B cell (primary cell): ENCODE measurements at regions not wholly inside any gene's neighbourhood (a gene's known extent, or its start where the extent isn't known, plus 50 kb on each side); places are given as distances from the start of the nearest gene placed in this dataset.

ENCODE experiments used
- ATAC-seq: fragments of 200-7000 bp; cut with Tn5 transposase; one replicate; pipeline ENCODE4 v1.10.0; 2021; ENCODE audit warnings: low read depth, mild to moderate bottlenecking, moderate number of reproducible peaks, moderate library complexity
- CTCF ChIA-PET: fragments of 350-600 bp; sonication (Branson Sonifier 250); formaldehyde crosslinking; loops from one replicate; lab custom pipeline; 2021; ENCODE audit warnings: antibody characterized with exemption, inconsistent platforms; lab: Charles Lee
- POLR2A ChIA-PET: fragments of 350-600 bp; sonication (Branson Sonifier 250); formaldehyde crosslinking; loops from one replicate; lab custom pipeline; 2021; ENCODE audit warnings: antibody characterized with exemption; lab: Charles Lee
- DNase-seq: peaks from one replicate; pipeline ENCODE4 v3.0.0; 2013
- H2AFZ ChIP-seq: 2 replicates; pipeline ENCODE4 v1.6.1; 2012; ENCODE audit warnings: mild to moderate bottlenecking, low read depth, low read length; ENCODE audit not compliant: insufficient read depth, poor library complexity, severe bottlenecking
- H3K27ac ChIP-seq, 2 donors: 1 replicate in 1 of 2; 2 replicates in 1 of 2; pipeline ENCODE4 v1.5.1; 2012 to 2013; ENCODE audit warnings: low read length in 2 of 2, mild to moderate bottlenecking in 2 of 2, moderate library complexity in 1 of 2
- H3K27me3 ChIP-seq, 4 experiments: fragments of 200-600 bp in 1 of 4; sonication (generic) in 1 of 4; replicated peaks in 1 of 4; 1 replicate in 2 of 4; 2 replicates in 2 of 4; pipeline versions ENCODE4 v1.6.1 to v1.7.0; 2013 to 2016; ENCODE audit warnings: low read length in 3 of 4, mild to moderate bottlenecking in 2 of 4, mixed read lengths in 1 of 4, moderate library complexity in 1 of 4; ENCODE audit not compliant: insufficient read depth in 4 of 4, control insufficient read depth in 3 of 4; ENCODE audit errors: control extremely low read depth in 1 of 4
- H3K36me3 ChIP-seq, 2 experiments: replicated peaks in 1 of 2; 1 replicate in 1 of 2; 2 replicates in 1 of 2; pipeline versions ENCODE4 v1.6.1 to v1.7.1; 2013; ENCODE audit warnings: low read length in 1 of 2; ENCODE audit not compliant: insufficient read depth in 2 of 2, control insufficient read depth in 1 of 2; ENCODE audit errors: control extremely low read depth in 1 of 2, extremely low read depth in 1 of 2
- H3K4me1 ChIP-seq, 2 donors: fragments of 200-600 bp in 1 of 2; sonication (generic) in 1 of 2; 1 replicate in 1 of 2; 2 replicates in 1 of 2; pipeline versions ENCODE4 v1.5.1 to v1.6.1; 2013 to 2017; ENCODE audit warnings: low read length in 2 of 2; ENCODE audit not compliant: control insufficient read depth in 2 of 2, insufficient read depth in 2 of 2
- H3K4me2 ChIP-seq: replicated peaks from 2 replicates; pipeline ENCODE3; 2012; ENCODE audit warnings: mild to moderate bottlenecking, low read depth, low read length; ENCODE audit not compliant: poor library complexity, severe bottlenecking
- H3K4me3 ChIP-seq, 5 experiments: fragments of 200-600 bp in 1 of 5; sonication (generic) in 1 of 5; 1 replicate in 3 of 5; 2 replicates in 2 of 5; pipeline versions ENCODE4 v1.5.1 to v1.7.0; 2011 to 2016; ENCODE audit warnings: low read length in 4 of 5, mild to moderate bottlenecking in 4 of 5, low read depth in 2 of 5, control low read depth in 1 of 5, moderate library complexity in 1 of 5; ENCODE audit not compliant: insufficient read depth in 1 of 5; ENCODE audit errors: control extremely low read depth in 1 of 5, extremely low read depth in 1 of 5
- H3K79me2 ChIP-seq: fragments of 200-600 bp; sonication (generic); one replicate; pipeline ENCODE4 v1.6.0; 2016; ENCODE audit warnings: low read length; ENCODE audit not compliant: control insufficient read depth, insufficient read depth
- H3K9ac ChIP-seq: fragments of 200-600 bp; sonication (generic); 2 replicates; pipeline ENCODE4 v1.6.1; 2017; ENCODE audit warnings: mild to moderate bottlenecking, low read length, moderate library complexity
- H3K9me3 ChIP-seq, 3 donors: one replicate each; pipeline versions ENCODE4 v1.6.1 to v1.7.1; 2013; ENCODE audit warnings: low read length in 2 of 3; ENCODE audit not compliant: control insufficient read depth in 2 of 3, insufficient read depth in 1 of 3; ENCODE audit errors: control extremely low read depth in 1 of 3
- H4K20me1 ChIP-seq: 2 replicates; pipeline ENCODE4 v1.6.0; 2012; ENCODE audit warnings: mild to moderate bottlenecking, low read length; ENCODE audit not compliant: insufficient read depth, control insufficient read depth, poor library complexity, severe bottlenecking
- H3K27ac Mint-ChIP-seq: one replicate; pipeline ENCODE4 v1.8.0; 2021; ENCODE audit warnings: mixed read lengths
- H3K27me3 Mint-ChIP-seq: one replicate; pipeline ENCODE4 v1.8.0; 2021; ENCODE audit warnings: mixed read lengths
- H3K4me1 Mint-ChIP-seq: one replicate; pipeline ENCODE4 v1.8.0; 2021; ENCODE audit warnings: mixed read lengths
- H3K4me3 Mint-ChIP-seq: one replicate; pipeline ENCODE4 v1.8.0; 2021; ENCODE audit warnings: mixed read lengths
- H3K9me3 Mint-ChIP-seq: one replicate; pipeline ENCODE4 v1.8.0; 2022; ENCODE audit warnings: mixed read lengths; ENCODE audit not compliant: insufficient read depth
- EZH2 ChIP-seq: IDR thresholded peaks from 2 replicates; pipeline ENCODE4 v1.6.1; 2012; ENCODE audit warnings: borderline replicate concordance, low read depth, mild to moderate bottlenecking, moderate library complexity, low read length; ENCODE audit not compliant: insufficient read depth, poor library complexity, severe bottlenecking
- whole genome bisulfite sequencing: methylation state at CpG from one replicate; pipeline ENCODE4 v1.1.5; 2013; ENCODE audit warnings: missing lambda C conversion rate; ENCODE audit not compliant: insufficient coverage; 5-methylcytosine and 5-hydroxymethylcytosine counted together
- intact Hi-C: fragments of 100-400 bp; cut with micrococcal nuclease; formaldehyde crosslinking; loops from one replicate; pipeline ENCODE4 v1.10.0; 2022
- TF ChIP-seq, protein P1 (sequence below): fragments of 200-600 bp; IDR thresholded peaks from one replicate; pipeline ENCODE4 v1.8.0; 2022; ENCODE audit warnings: antibody characterized with exemption, mild to moderate bottlenecking

GRCh38 chrX:114201622-114202021, 382.3 kb upstream of the HTR2C start:
- POLR2A ChIA-PET = no interaction called here
- no peak overlapping the region for H3K27ac Mint-ChIP-seq
- Histone ChIP-seq H3K4me1 (no peaks in the 10 kb centered on the region), H3K4me2 (no peak overlapping the region), H3K4me3 (no peak overlapping the region), H2AFZ (no peak overlapping the region), H3K79me2 (no peaks in the 10 kb centered on the region), H3K9me3 (no peaks in the 10 kb centered on the region), H3K27me3 (no peaks in the 10 kb centered on the region), H3K36me3 (no peaks in the 10 kb centered on the region), H3K9ac (no peak overlapping the region), H4K20me1 (no peaks in the 10 kb centered on the region), H3K27ac (no peak overlapping the region)
- CTCF ChIA-PET = no interaction called here
- TF ChIP-seq, protein P1, sequence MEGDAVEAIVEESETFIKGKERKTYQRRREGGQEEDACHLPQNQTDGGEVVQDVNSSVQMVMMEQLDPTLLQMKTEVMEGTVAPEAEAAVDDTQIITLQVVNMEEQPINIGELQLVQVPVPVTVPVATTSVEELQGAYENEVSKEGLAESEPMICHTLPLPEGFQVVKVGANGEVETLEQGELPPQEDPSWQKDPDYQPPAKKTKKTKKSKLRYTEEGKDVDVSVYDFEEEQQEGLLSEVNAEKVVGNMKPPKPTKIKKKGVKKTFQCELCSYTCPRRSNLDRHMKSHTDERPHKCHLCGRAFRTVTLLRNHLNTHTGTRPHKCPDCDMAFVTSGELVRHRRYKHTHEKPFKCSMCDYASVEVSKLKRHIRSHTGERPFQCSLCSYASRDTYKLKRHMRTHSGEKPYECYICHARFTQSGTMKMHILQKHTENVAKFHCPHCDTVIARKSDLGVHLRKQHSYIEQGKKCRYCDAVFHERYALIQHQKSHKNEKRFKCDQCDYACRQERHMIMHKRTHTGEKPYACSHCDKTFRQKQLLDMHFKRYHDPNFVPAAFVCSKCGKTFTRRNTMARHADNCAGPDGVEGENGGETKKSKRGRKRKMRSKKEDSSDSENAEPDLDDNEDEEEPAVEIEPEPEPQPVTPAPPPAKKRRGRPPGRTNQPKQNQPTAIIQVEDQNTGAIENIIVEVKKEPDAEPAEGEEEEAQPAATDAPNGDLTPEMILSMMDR = no peak
- no peak for TF ChIP-seq EZH2
- intact Hi-C loops = no loop called here
- WGBS = 92% methylated on average over 2 of the region's 4 CpGs
- ATAC-seq = no peak
- H3K27me3 Mint-ChIP-seq = no peaks in the 10 kb centered on the region
- DNase-seq = no peak
- H3K4me3 Mint-ChIP-seq = no peak overlapping the region
- H3K4me1 Mint-ChIP-seq = no peaks in the 10 kb centered on the region
- H3K9me3 Mint-ChIP-seq = no peaks in the 10 kb centered on the region

DNA sequence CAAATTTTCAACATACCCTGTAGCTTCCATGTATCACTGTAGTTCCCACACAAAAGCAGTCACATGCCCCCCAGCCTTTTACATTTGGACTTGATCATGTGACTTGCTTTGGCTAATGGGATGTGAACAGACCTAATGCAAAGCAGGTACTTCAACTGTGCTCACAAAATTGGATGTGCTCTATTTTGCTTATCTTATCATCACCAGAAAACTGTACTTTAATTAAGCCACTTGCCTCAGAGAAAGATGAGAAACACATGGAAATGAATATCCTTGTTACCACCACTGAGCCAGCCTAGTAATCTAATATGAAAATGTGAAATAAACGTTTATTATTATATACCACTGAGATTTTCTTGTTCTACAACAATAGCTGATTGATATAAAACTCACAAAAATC, 402.7 kb upstream of the HTR2C start:
- Histone ChIP-seq H3K4me3 (no peak overlapping the region), H2AFZ (no peak overlapping the region), H3K79me2 (no peaks in the 10 kb centered on the region), H3K9ac (no peak overlapping the region), H3K9me3 (peaks cover 0 to 4% (median 0%) of the 10 kb centered on the region in 3 donors), H3K36me3 (no peaks in the 10 kb centered on the region), H3K27ac (no peak overlapping the region), H3K4me1 (no peaks in the 10 kb centered on the region), H4K20me1 (no peaks in the 10 kb centered on the region), H3K27me3 (no peaks in the 10 kb centered on the region), H3K4me2 (no peak overlapping the region)
- Mint-ChIP-seq H3K27ac (no peak overlapping the region), H3K4me3 (no peak overlapping the region), H3K9me3 (peaks cover 5% of the 10 kb centered on the region), H3K4me1 (no peaks in the 10 kb centered on the region), H3K27me3 (no peaks in the 10 kb centered on the region)
- intact Hi-C loops = no loop called here
- CTCF ChIA-PET = no interaction called here
- TF ChIP-seq, protein P1 = no peak
- no peak for TF ChIP-seq EZH2
- POLR2A ChIA-PET = no interaction called here
- no CpG with 5 or more reads among the region's 1 CpG for WGBS
- ATAC-seq (no peak), DNase-seq (no peak)
